Neural crest cell (in vitro differentiated cells): ENCODE measurements at regions not wholly inside any gene's neighbourhood (a gene's known extent, or its start where the extent isn't known, plus 50 kb on each side); places are given as distances from the start of the nearest gene placed in this dataset.

Source experiments
- DNase-seq: peaks from one replicate; pipeline ENCODE4 v3.0.0; 2021; ENCODE audit warnings: low read depth, mixed read lengths, low spot score
- H3K27ac Mint-ChIP-seq: one replicate; pipeline ENCODE4 v1.8.0; 2021; ENCODE audit warnings: mild to moderate bottlenecking, mixed read lengths; ENCODE audit not compliant: unreplicated experiment
- H3K27me3 Mint-ChIP-seq: 2 replicates; pipeline ENCODE4 v1.8.0; 2021; ENCODE audit warnings: low read depth, mild to moderate bottlenecking, mixed read lengths
- H3K36me3 Mint-ChIP-seq: 2 replicates; pipeline ENCODE4 v1.8.0; 2021; ENCODE audit warnings: low read depth, mild to moderate bottlenecking, mixed read lengths
- H3K4me1 Mint-ChIP-seq: 2 replicates; pipeline ENCODE4 v1.8.0; 2021; ENCODE audit warnings: mixed read lengths
- H3K4me3 Mint-ChIP-seq: one replicate; pipeline ENCODE4 v1.8.0; 2021; ENCODE audit warnings: mild to moderate bottlenecking, mixed read lengths
- H3K9me3 Mint-ChIP-seq: 2 replicates; pipeline ENCODE4 v1.8.0; 2021; ENCODE audit warnings: mixed read lengths
- CTCF ChIP-seq: fragments of 200-600 bp; sonication (generic); conservative IDR thresholded peaks from 2 replicates; pipeline ENCODE4 v1.5.0; 2021; ENCODE audit warnings: antibody characterized with exemption, mild to moderate bottlenecking

GRCh38 chr9:106684940-106685695, 177.8 kb upstream of the ZNF462 start:
- H3K4me3 Mint-ChIP-seq, result no peak overlapping the region
- no peak overlapping the region for H3K27ac Mint-ChIP-seq
- H3K36me3 Mint-ChIP-seq, result no peaks in the 10 kb centered on the region
- no peak for TF ChIP-seq CTCF
- H3K27me3 Mint-ChIP-seq, result no peaks in the 10 kb centered on the region
- no peaks in the 10 kb centered on the region for H3K9me3 Mint-ChIP-seq
- no peak for DNase-seq
- no peaks in the 10 kb centered on the region for H3K4me1 Mint-ChIP-seq

GRCh38 chr9:106689089-106689488, 173.9 kb upstream of the ZNF462 start:
- no peaks in the 10 kb centered on the region for H3K27me3 Mint-ChIP-seq
- H3K9me3 Mint-ChIP-seq, result no peaks in the 10 kb centered on the region
- H3K27ac Mint-ChIP-seq, result no peak overlapping the region
- DNase-seq, result no peak
- no peaks in the 10 kb centered on the region for H3K36me3 Mint-ChIP-seq
- no peak overlapping the region for H3K4me3 Mint-ChIP-seq
- no peaks in the 10 kb centered on the region for H3K4me1 Mint-ChIP-seq
- TF ChIP-seq CTCF, result no peak

- H3K27me3 Mint-ChIP-seq, result no peaks in the 10 kb centered on the region
- H3K9me3 Mint-ChIP-seq, result peaks cover 3% of the 10 kb centered on the region
- H3K27ac Mint-ChIP-seq, result no peak overlapping the region
- DNase-seq, result no peak
- TF ChIP-seq CTCF, result no peak
- H3K4me1 Mint-ChIP-seq, result no peaks in the 10 kb centered on the region
- no peaks in the 10 kb centered on the region for H3K36me3 Mint-ChIP-seq
- no peak overlapping the region for H3K4me3 Mint-ChIP-seq
Observed at GRCh38 chr9:106691627-106692026, 171.3 kb upstream of the ZNF462 start.

GRCh38 chr9:106693558-106693957, 169.4 kb upstream of the ZNF462 start:
- TF ChIP-seq CTCF, result no peak
- Mint-ChIP-seq H3K27me3 (no peaks in the 10 kb centered on the region), H3K4me3 (no peak overlapping the region), H3K27ac (no peak overlapping the region), H3K36me3 (no peaks in the 10 kb centered on the region), H3K9me3 (peaks cover 7% of the 10 kb centered on the region), H3K4me1 (peaks cover 13% of the 10 kb centered on the region)
- DNase-seq, result no peak

- TF ChIP-seq CTCF, result no peak
- H3K9me3 Mint-ChIP-seq, result peaks cover 7% of the 10 kb centered on the region
- peaks cover 13% of the 10 kb centered on the region for H3K4me1 Mint-ChIP-seq
- no peaks in the 10 kb centered on the region for H3K36me3 Mint-ChIP-seq
- no peak overlapping the region for H3K4me3 Mint-ChIP-seq
- no peaks in the 10 kb centered on the region for H3K27me3 Mint-ChIP-seq
- H3K27ac Mint-ChIP-seq, result no peak overlapping the region
- no peak for DNase-seq
Observed at GRCh38 chr9:106696804-106697203, 166.2 kb upstream of the ZNF462 start.
